Endothelial cell of umbilical vein (primary cell): ENCODE measurements at regions not wholly inside any gene's neighbourhood (a gene's known extent, or its start where the extent isn't known, plus 50 kb on each side); places are given as distances from the start of the nearest gene placed in this dataset.

Experiments
- BruUV-seq: library from RNA; stranded (reverse); fragments of 400-500 nt; replicated peaks from 2 replicates; lab custom pipeline; 2021; lab: Mats Ljungman, UMichigan
- CTCF ChIA-PET: fragments of 300-600, 350-600 bp; sonication (Branson Sonifier 250); formaldehyde crosslinking; loops from one replicate; lab custom pipeline; 2021; ENCODE audit warnings: antibody characterized with exemption, inconsistent platforms; lab: Charles Lee
- POLR2A ChIA-PET: fragments of 300-600, 350-600 bp; sonication (Branson Sonifier 250); formaldehyde crosslinking; loops from one replicate; lab custom pipeline; 2021; ENCODE audit warnings: antibody characterized with exemption, inconsistent platforms; lab: Charles Lee
- DNase-seq: peaks from one replicate; pipeline ENCODE4 v3.0.0-alpha.2; 2011; ENCODE audit warnings: low read depth, low spot score
- FAIRE-seq: peaks from 2 replicates; lab custom pipeline; 2011; peaks lifted over from hg19 to GRCh38; lab: Jason Lieb, UNC
- H2AFZ ChIP-seq: 2 replicates; pipeline ENCODE4 v1.6.0; 2012; ENCODE audit warnings: low read depth, low read length, control low read depth, inconsistent platforms
- H3K27ac ChIP-seq: 2 replicates; pipeline ENCODE4 v1.5.1; 2011; ENCODE audit warnings: low read depth, mild to moderate bottlenecking, control low read depth, low read length, moderate library complexity; ENCODE audit not compliant: insufficient read depth
- H3K27me3 ChIP-seq, 2 experiments: 2 replicates each; pipeline versions ENCODE4 v1.6.0 to v1.6.1; 2011; ENCODE audit warnings: low read length in 2 of 2, mixed read lengths in 1 of 2; ENCODE audit not compliant: control insufficient read depth in 2 of 2, insufficient read depth in 2 of 2
- H3K36me3 ChIP-seq, 2 experiments: 2 replicates in 1 of 2; 3 replicates in 1 of 2; pipeline ENCODE4 v1.5.1; 2011; ENCODE audit warnings: low read length in 2 of 2, mild to moderate bottlenecking in 1 of 2, moderate library complexity in 1 of 2; ENCODE audit not compliant: control insufficient read depth in 2 of 2, insufficient read depth in 2 of 2; ENCODE audit errors: extremely low read depth in 1 of 2
- H3K4me1 ChIP-seq: 3 replicates; pipeline ENCODE4 v1.5.1; 2011; ENCODE audit warnings: mild to moderate bottlenecking, low read length; ENCODE audit not compliant: control insufficient read depth, insufficient read depth; ENCODE audit errors: extremely low read depth
- H3K4me2 ChIP-seq: 2 replicates; pipeline ENCODE4 v1.6.1; 2011; ENCODE audit warnings: low read length, control low read depth, mixed read lengths; ENCODE audit not compliant: insufficient read depth
- H3K4me3 ChIP-seq, 3 experiments: fragments of 200-600 bp in 1 of 3; sonication (generic), shearing (Covaris generic) in 1 of 3; replicated peaks in 1 of 3; 2 replicates each; pipeline ENCODE4 v1.5.1; 2011 to 2016; ENCODE audit warnings: control low read depth in 3 of 3, low read length in 3 of 3, mild to moderate bottlenecking in 2 of 3, inconsistent platforms in 1 of 3, low read depth in 1 of 3, moderate library complexity in 1 of 3; ENCODE audit not compliant: insufficient read depth in 1 of 3
- H3K79me2 ChIP-seq: 2 replicates; pipeline ENCODE4 v1.6.0; 2012; ENCODE audit warnings: low read length, inconsistent platforms; ENCODE audit not compliant: control insufficient read depth, insufficient read depth
- H3K9ac ChIP-seq: replicated peaks from 2 replicates; pipeline ENCODE3; 2011; ENCODE audit warnings: low read length, control low read depth; ENCODE audit not compliant: insufficient read depth; ENCODE audit errors: extremely low read depth
- H3K9me1 ChIP-seq: replicated peaks from 3 replicates; pipeline ENCODE4 v1.6.0; 2011; ENCODE audit warnings: mild to moderate bottlenecking, low read length; ENCODE audit not compliant: control insufficient read depth, insufficient read depth; ENCODE audit errors: extremely low read depth
- H3K9me3 ChIP-seq: replicated peaks from 2 replicates; pipeline ENCODE4 v1.5.1; 2012; ENCODE audit warnings: low read length, inconsistent platforms; ENCODE audit not compliant: control insufficient read depth, insufficient read depth
- H4K20me1 ChIP-seq: replicated peaks from 2 replicates; pipeline ENCODE3; 2011; ENCODE audit warnings: mild to moderate bottlenecking, low read length; ENCODE audit not compliant: control insufficient read depth, insufficient read depth; ENCODE audit errors: extremely low read depth
- EZH2 ChIP-seq: IDR thresholded peaks from 2 replicates; pipeline ENCODE4 v1.6.1; 2012; ENCODE audit warnings: borderline replicate concordance, low read depth, mild to moderate bottlenecking, moderate library complexity, low read length, inconsistent platforms; ENCODE audit not compliant: severe bottlenecking
- FOS ChIP-seq: IDR thresholded peaks from 2 replicates; pipeline ENCODE4 v1.6.1; 2011; ENCODE audit warnings: mild to moderate bottlenecking, low read length, moderate library complexity, borderline replicate concordance; ENCODE audit not compliant: insufficient read depth
- GATA2 ChIP-seq: IDR thresholded peaks from 2 replicates; pipeline ENCODE4 v1.7.0; 2011; ENCODE audit warnings: low read depth, mild to moderate bottlenecking, moderate library complexity, mixed read lengths, low read length; ENCODE audit not compliant: insufficient read length, insufficient read depth
- JUN ChIP-seq: IDR thresholded peaks from 2 replicates; pipeline ENCODE4 v1.6.1; 2011; ENCODE audit warnings: borderline replicate concordance, low read depth; ENCODE audit not compliant: insufficient read length, insufficient read depth
- MYC ChIP-seq: IDR thresholded peaks from one replicate; pipeline ENCODE4 v1.6.1; 2011; ENCODE audit warnings: mild to moderate bottlenecking, low read depth, low read length
- POLR2A ChIP-seq: IDR thresholded peaks from 2 replicates; pipeline ENCODE4 v1.6.1; 2012; ENCODE audit warnings: low read depth, mild to moderate bottlenecking, control low read depth, low read length
- POLR2AphosphoS5 ChIP-seq: IDR thresholded peaks from 2 replicates; pipeline ENCODE4 v1.6.1; 2012; ENCODE audit warnings: low read depth, mild to moderate bottlenecking, control low read depth, low read length, moderate library complexity; ENCODE audit not compliant: insufficient read depth
- dilution Hi-C: fragments of 300-500 bp; cut with MboI; formaldehyde crosslinking; loops from one replicate; pipeline ENCODE4 v1.15.0; 2019; ENCODE audit warnings: low sequenced_read_pairs; ENCODE audit not compliant: extremely low pct_ligation_motif_present
- intact Hi-C: fragments of 100-400 bp; cut with micrococcal nuclease; formaldehyde crosslinking; loops from one replicate; pipeline ENCODE4 v1.10.0; 2022
- TF ChIP-seq, protein P1 (sequence below): IDR thresholded peaks from 2 replicates; pipeline ENCODE4 v1.6.1; 2011; ENCODE audit not compliant: insufficient read depth, insufficient read length
- TF ChIP-seq, protein P2 (sequence below), 2 donors: IDR thresholded peaks; 1 replicate in 1 of 2; 2 replicates in 1 of 2; pipeline ENCODE4 v1.5.1; 2011; ENCODE audit warnings: low read length in 2 of 2, mild to moderate bottlenecking in 2 of 2, moderate library complexity in 2 of 2, control low read depth in 1 of 2, inconsistent platforms in 1 of 2, low read depth in 1 of 2; ENCODE audit not compliant: insufficient read depth in 1 of 2; ENCODE audit errors: extremely low read depth in 1 of 2

DNA sequence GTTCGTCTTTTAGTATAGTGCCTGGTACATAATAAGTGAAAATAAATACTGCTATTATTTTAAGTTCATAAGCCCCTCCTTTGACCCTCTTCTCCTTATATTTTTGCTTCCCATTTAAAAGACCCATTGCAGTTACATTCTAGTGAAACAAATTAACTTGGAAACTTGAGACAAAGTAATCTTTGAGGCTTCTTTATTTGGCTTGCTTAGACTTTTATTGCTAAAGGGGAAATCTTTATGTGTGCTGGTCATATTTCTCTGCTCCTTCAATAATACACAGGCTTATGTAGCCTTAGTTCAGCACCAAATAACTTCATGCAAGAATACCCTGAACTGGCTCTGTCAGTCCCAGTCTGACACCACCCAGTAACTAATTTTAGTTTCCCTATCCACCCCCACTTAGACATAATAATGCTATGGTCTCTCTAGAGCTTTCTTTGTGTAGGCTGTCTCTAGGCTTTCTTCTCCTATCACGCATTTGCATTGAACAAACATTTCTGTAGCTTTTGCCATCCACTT lies 257.8 kb downstream of the OMA1 start:
- no TSS peak for BruUV-seq
- no peak overlapping the region for H3K4me2 ChIP-seq
- dilution Hi-C loops: no loop called here
- H3K9me3 ChIP-seq: no peaks in the 10 kb centered on the region
- H3K27ac ChIP-seq: no peak overlapping the region
- no peaks in the 10 kb centered on the region for H4K20me1 ChIP-seq
- intact Hi-C loops: no loop called here
- no peak overlapping the region for H3K9ac ChIP-seq
- no peak for FAIRE-seq
- no peaks in the 10 kb centered on the region for H3K27me3 ChIP-seq
- H3K4me1 ChIP-seq: no peaks in the 10 kb centered on the region
- CTCF ChIA-PET: no interaction called here
- no peaks in the 10 kb centered on the region for H3K36me3 ChIP-seq
- H3K79me2 ChIP-seq: no peaks in the 10 kb centered on the region
- no peak for TF ChIP-seq EZH2
- no peak for TF ChIP-seq POLR2AphosphoS5
- H2AFZ ChIP-seq: no peak overlapping the region
- POLR2A ChIA-PET: no interaction called here
- no peak for DNase-seq
- no peak overlapping the region for H3K4me3 ChIP-seq
- no peaks in the 10 kb centered on the region for H3K9me1 ChIP-seq

DNA sequence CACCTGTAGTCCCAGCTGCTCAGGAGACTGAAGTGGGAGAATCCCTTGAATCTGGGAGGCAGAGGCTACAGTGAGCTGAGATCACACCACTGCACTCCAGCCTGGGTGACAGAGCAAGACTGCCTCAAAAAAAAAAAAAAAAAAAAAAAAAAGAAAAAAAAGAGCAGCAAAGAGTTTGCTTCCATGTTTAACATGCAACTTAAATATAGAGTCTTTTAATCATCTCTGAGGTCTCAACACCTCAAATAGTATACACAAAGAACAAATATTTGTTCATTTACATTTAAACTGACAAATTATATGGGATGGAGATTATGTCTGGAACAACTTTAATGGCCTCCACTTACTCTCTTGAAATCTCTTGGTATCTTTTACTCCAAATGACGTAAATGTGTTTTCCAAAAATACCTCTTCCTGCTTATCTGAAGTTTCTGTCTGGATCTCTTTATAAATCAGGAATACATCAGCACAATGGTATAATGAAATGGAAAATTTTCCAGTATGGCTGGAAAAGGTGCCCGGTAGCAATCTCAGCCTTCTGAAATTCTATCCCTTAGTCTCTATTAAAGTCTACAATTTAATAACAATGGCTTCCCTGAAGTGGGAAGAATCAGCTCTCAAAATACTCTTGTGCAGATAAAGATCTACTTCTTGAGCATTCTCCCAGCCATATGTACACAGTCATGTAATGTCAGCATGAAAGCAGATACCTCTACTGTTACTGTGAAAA lies 258.5 kb downstream of the OMA1 start:
- FAIRE-seq (no peak), DNase-seq (no peak)
- ChIA-PET CTCF (no interaction called here), POLR2A (no interaction called here)
- Histone ChIP-seq H3K4me1 (no peaks in the 10 kb centered on the region), H3K4me3 (no peak overlapping the region), H3K79me2 (no peaks in the 10 kb centered on the region), H3K9me3 (no peaks in the 10 kb centered on the region), H4K20me1 (no peaks in the 10 kb centered on the region), H3K36me3 (no peaks in the 10 kb centered on the region), H3K4me2 (no peak overlapping the region), H2AFZ (no peak overlapping the region), H3K9ac (no peak overlapping the region), H3K9me1 (no peaks in the 10 kb centered on the region), H3K27ac (no peak overlapping the region), H3K27me3 (no peaks in the 10 kb centered on the region)
- dilution Hi-C loops: no loop called here
- intact Hi-C loops: no loop called here
- BruUV-seq: no TSS peak
- TF ChIP-seq POLR2AphosphoS5 (no peak), GATA2 (no peak), JUN (no peak), FOS (no peak), POLR2A (no peak), EZH2 (no peak), MYC (no peak)
- TF ChIP-seq, protein P1, sequence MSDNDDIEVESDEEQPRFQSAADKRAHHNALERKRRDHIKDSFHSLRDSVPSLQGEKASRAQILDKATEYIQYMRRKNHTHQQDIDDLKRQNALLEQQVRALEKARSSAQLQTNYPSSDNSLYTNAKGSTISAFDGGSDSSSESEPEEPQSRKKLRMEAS: no peak
- TF ChIP-seq, protein P2, sequence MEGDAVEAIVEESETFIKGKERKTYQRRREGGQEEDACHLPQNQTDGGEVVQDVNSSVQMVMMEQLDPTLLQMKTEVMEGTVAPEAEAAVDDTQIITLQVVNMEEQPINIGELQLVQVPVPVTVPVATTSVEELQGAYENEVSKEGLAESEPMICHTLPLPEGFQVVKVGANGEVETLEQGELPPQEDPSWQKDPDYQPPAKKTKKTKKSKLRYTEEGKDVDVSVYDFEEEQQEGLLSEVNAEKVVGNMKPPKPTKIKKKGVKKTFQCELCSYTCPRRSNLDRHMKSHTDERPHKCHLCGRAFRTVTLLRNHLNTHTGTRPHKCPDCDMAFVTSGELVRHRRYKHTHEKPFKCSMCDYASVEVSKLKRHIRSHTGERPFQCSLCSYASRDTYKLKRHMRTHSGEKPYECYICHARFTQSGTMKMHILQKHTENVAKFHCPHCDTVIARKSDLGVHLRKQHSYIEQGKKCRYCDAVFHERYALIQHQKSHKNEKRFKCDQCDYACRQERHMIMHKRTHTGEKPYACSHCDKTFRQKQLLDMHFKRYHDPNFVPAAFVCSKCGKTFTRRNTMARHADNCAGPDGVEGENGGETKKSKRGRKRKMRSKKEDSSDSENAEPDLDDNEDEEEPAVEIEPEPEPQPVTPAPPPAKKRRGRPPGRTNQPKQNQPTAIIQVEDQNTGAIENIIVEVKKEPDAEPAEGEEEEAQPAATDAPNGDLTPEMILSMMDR (IDR thresholded peaks at IDR 0.05; ENCODE audit: extremely low read depth in 1 of 2, insufficient read depth in 1 of 2, low read depth in 1 of 2, low read length in 2 of 2): no peak
